H9 (cell line): ENCODE measurements at regions not wholly inside any gene's neighbourhood (a gene's known extent, or its start where the extent isn't known, plus 50 kb on each side); places are given as distances from the start of the nearest gene placed in this dataset.

Experiments used
- DNase-seq: peaks from one replicate; pipeline ENCODE4 v3.0.0-alpha.2; 2017
- H2AFZ ChIP-seq: one replicate; pipeline ENCODE4 v1.6.1; 2013; ENCODE audit warnings: mild to moderate bottlenecking, low read length, control low read depth, moderate library complexity
- H2AK5ac ChIP-seq: 2 replicates; pipeline ENCODE4 v1.6.1; 2013; ENCODE audit warnings: low read length, control low read depth, mixed read lengths; ENCODE audit not compliant: insufficient read length
- H2BK120ac ChIP-seq: one replicate; pipeline ENCODE4 v1.6.1; 2013; ENCODE audit warnings: low read depth, mild to moderate bottlenecking, low read length, control low read depth, inconsistent platforms; ENCODE audit not compliant: poor library complexity, severe bottlenecking
- H2BK12ac ChIP-seq: 2 replicates; pipeline ENCODE4 v1.6.1; 2013; ENCODE audit warnings: low read length, control low read depth, mixed read lengths, low read depth; ENCODE audit not compliant: insufficient read length
- H2BK15ac ChIP-seq: 2 replicates; pipeline ENCODE4 v1.6.1; 2013; ENCODE audit warnings: low read depth, low read length, control low read depth
- H2BK20ac ChIP-seq: one replicate; pipeline ENCODE4 v1.6.1; 2013; ENCODE audit warnings: low read depth, mild to moderate bottlenecking, low read length, control low read depth, inconsistent platforms; ENCODE audit not compliant: poor library complexity, severe bottlenecking
- H2BK5ac ChIP-seq: 2 replicates; pipeline ENCODE4 v1.6.1; 2013; ENCODE audit warnings: low read length, control low read depth, mixed read lengths; ENCODE audit not compliant: insufficient read length
- H3K14ac ChIP-seq: 2 replicates; pipeline ENCODE4 v1.6.1; 2013; ENCODE audit warnings: low read length, control low read depth; ENCODE audit not compliant: insufficient read depth
- H3K18ac ChIP-seq: 2 replicates; pipeline ENCODE4 v1.6.1; 2013; ENCODE audit warnings: low read depth, mild to moderate bottlenecking, mixed read lengths, low read length, control low read depth; ENCODE audit not compliant: insufficient read length
- H3K23ac ChIP-seq: 2 replicates; pipeline ENCODE4 v1.6.1; 2013; ENCODE audit warnings: low read length, control low read depth, mixed read lengths, low read depth; ENCODE audit not compliant: insufficient read length
- H3K23me2 ChIP-seq: 2 replicates; pipeline ENCODE4 v1.6.1; 2013; ENCODE audit warnings: low read depth, mild to moderate bottlenecking, mixed read lengths, low read length, control low read depth; ENCODE audit not compliant: insufficient read length, poor library complexity, severe bottlenecking
- H3K27ac ChIP-seq: 2 replicates; pipeline ENCODE4 v1.5.1; 2013; ENCODE audit warnings: low read length, control low read depth, mixed read lengths, low read depth; ENCODE audit not compliant: insufficient read length
- H3K27me3 ChIP-seq: 2 replicates; pipeline ENCODE4 v1.6.1; 2013; ENCODE audit warnings: low read length, control low read depth, inconsistent platforms; ENCODE audit not compliant: insufficient read depth
- H3K4ac ChIP-seq: 2 replicates; pipeline ENCODE4 v1.6.1; 2013; ENCODE audit warnings: low read depth, mild to moderate bottlenecking, control low read depth, inconsistent platforms, low read length, moderate library complexity
- H3K4me1 ChIP-seq: 2 replicates; pipeline ENCODE4 v1.6.1; 2013; ENCODE audit warnings: low read length, control low read depth, inconsistent platforms; ENCODE audit not compliant: insufficient read depth
- H3K4me2 ChIP-seq: 2 replicates; pipeline ENCODE4 v1.6.1; 2013; ENCODE audit warnings: low read length, control low read depth, mixed read lengths; ENCODE audit not compliant: insufficient read length, insufficient read depth
- H3K56ac ChIP-seq: 2 replicates; pipeline ENCODE4 v1.6.1; 2013; ENCODE audit warnings: low read depth, mild to moderate bottlenecking, mixed read lengths, low read length, control low read depth; ENCODE audit not compliant: insufficient read length
- H3K79me1 ChIP-seq: 2 replicates; pipeline ENCODE4 v1.6.1; 2013; ENCODE audit warnings: low read depth, mild to moderate bottlenecking, moderate library complexity, low read length, control low read depth, inconsistent platforms; ENCODE audit not compliant: insufficient read depth, poor library complexity, severe bottlenecking
- H3K79me2 ChIP-seq: 2 replicates; pipeline ENCODE4 v1.6.1; 2013; ENCODE audit warnings: low read length, control low read depth, inconsistent platforms; ENCODE audit not compliant: insufficient read depth
- H3K9ac ChIP-seq: 2 replicates; pipeline ENCODE4 v1.6.1; 2013; ENCODE audit warnings: low read length, control low read depth, mixed read lengths; ENCODE audit not compliant: insufficient read length; ENCODE audit errors: extremely low read depth
- H3K9me3 ChIP-seq: one replicate; pipeline ENCODE4 v1.6.1; 2013; ENCODE audit warnings: low read depth, low read length, inconsistent platforms; ENCODE audit not compliant: control insufficient read depth
- H3T11ph ChIP-seq: one replicate; pipeline ENCODE4 v1.6.1; 2013; ENCODE audit warnings: mild to moderate bottlenecking, low read length, control low read depth, inconsistent platforms
- H4K20me1 ChIP-seq: one replicate; pipeline ENCODE4 v1.6.1; 2013; ENCODE audit not compliant: control insufficient read depth, insufficient read length, insufficient read depth
- H4K5ac ChIP-seq: 2 replicates; pipeline ENCODE4 v1.6.1; 2013; ENCODE audit warnings: low read depth, mild to moderate bottlenecking, mixed read lengths, low read length, control low read depth; ENCODE audit not compliant: insufficient read length
- H4K8ac ChIP-seq: replicated peaks from 2 replicates; pipeline ENCODE4 v1.6.1; 2013; ENCODE audit warnings: low read length, control low read depth, mixed read lengths, low read depth; ENCODE audit not compliant: insufficient read length
- H4K91ac ChIP-seq: 2 replicates; pipeline ENCODE4 v1.6.1; 2013; ENCODE audit warnings: low read depth, mild to moderate bottlenecking, moderate library complexity, mixed read lengths, low read length, control low read depth; ENCODE audit not compliant: insufficient read length
- H3K27ac Mint-ChIP-seq, 3 experiments: 2 replicates in 2 of 3; 3 replicates in 1 of 3; pipeline ENCODE4 v1.8.0; 2020 to 2021; ENCODE audit warnings: mixed read lengths in 3 of 3, mild to moderate bottlenecking in 1 of 3, moderate library complexity in 1 of 3
- H3K27me3 Mint-ChIP-seq: 2 replicates; pipeline ENCODE4 v1.8.0; 2021; ENCODE audit warnings: low read depth, mild to moderate bottlenecking, moderate library complexity, mixed read lengths
- H3K36me3 Mint-ChIP-seq, 3 experiments: 2 replicates in 2 of 3; 3 replicates in 1 of 3; pipeline ENCODE4 v1.8.0; 2020 to 2021; ENCODE audit warnings: low read depth in 3 of 3, mixed read lengths in 3 of 3; ENCODE audit not compliant: insufficient read depth in 1 of 3
- H3K4me1 Mint-ChIP-seq, 2 experiments: 2 replicates each; pipeline ENCODE4 v1.8.0; 2020; ENCODE audit warnings: mixed read lengths in 2 of 2
- H3K4me3 Mint-ChIP-seq, 2 experiments: 2 replicates in 1 of 2; 3 replicates in 1 of 2; pipeline ENCODE4 v1.8.0; 2020 to 2021; ENCODE audit warnings: mild to moderate bottlenecking in 2 of 2, mixed read lengths in 2 of 2, moderate library complexity in 1 of 2
- H3K9me3 Mint-ChIP-seq, 2 experiments: 2 replicates in 1 of 2; 3 replicates in 1 of 2; pipeline ENCODE4 v1.8.0; 2020; ENCODE audit warnings: mild to moderate bottlenecking in 2 of 2, mixed read lengths in 2 of 2, moderate library complexity in 1 of 2
- CTCF ChIP-seq: fragments of 200-600 bp; sonication (generic); conservative IDR thresholded peaks from 3 replicates; pipeline ENCODE4 v1.8.0; 2021; ENCODE audit warnings: antibody characterized with exemption, mild to moderate bottlenecking
- WGBS: extraction: QIAGEN DNeasy Blood & Tissue Kit; methylation state at CpG from one replicate; pipeline ENCODE4 v1.1.7; 2013; ENCODE audit warnings: missing lambda C conversion rate, low lambda C conversion rate, mixed read lengths; ENCODE audit not compliant: insufficient read length; ENCODE audit errors: extremely low coverage; 5-methylcytosine and 5-hydroxymethylcytosine counted together

- no CpG with 5 or more reads among the region's 1 CpG for WGBS
- TF ChIP-seq CTCF = no peak
Observed at GRCh38 chr11:29781268-29781667, 235.6 kb downstream of the KCNA4 start.

More at GRCh38 chr11:29781268-29781667, 235.6 kb downstream of the KCNA4 start:
- Histone ChIP-seq H3K4me1 (no peaks in the 10 kb centered on the region), H2BK120ac (no peak overlapping the region), H4K5ac (no peak overlapping the region), H3K9ac (no peak overlapping the region), H2BK15ac (no peak overlapping the region), H4K20me1 (no peaks in the 10 kb centered on the region), H2BK12ac (no peak overlapping the region), H3K4me2 (no peak overlapping the region), H2AFZ (no peak overlapping the region), H3K56ac (no peak overlapping the region), H3T11ph (no peak overlapping the region), H4K91ac (no peak overlapping the region), H3K79me1 (no peaks in the 10 kb centered on the region), H3K23me2 (no peaks in the 10 kb centered on the region), H3K27me3 (no peaks in the 10 kb centered on the region), H2BK5ac (no peak overlapping the region), H3K23ac (no peak overlapping the region), H2BK20ac (no peak overlapping the region), H3K14ac (no peak overlapping the region), H2AK5ac (no peak overlapping the region), H3K9me3 (no peaks in the 10 kb centered on the region), H3K18ac (no peak overlapping the region), H3K4ac (no peak overlapping the region), H3K79me2 (no peaks in the 10 kb centered on the region), H3K27ac (no peak overlapping the region), H4K8ac (no peak overlapping the region)
- Mint-ChIP-seq H3K9me3 (no peaks in the 10 kb centered on the region), H3K4me3 (no peak overlapping the region), H3K27ac (peak overlapping the region in 1 of 3 experiments; percentile 42; a peak in 1 of 7 replicates), H3K36me3 (no peaks in the 10 kb centered on the region), H3K27me3 (no peaks in the 10 kb centered on the region; the same call in 1 of the 2 replicates), H3K4me1 (peaks cover 11 to 13% of the 10 kb centered on the region in 2 experiments)
- no peak for DNase-seq
